HG02938 (cell line): ENCODE measurements at regions not wholly inside any gene's neighbourhood (a gene's known extent, or its start where the extent isn't known, plus 50 kb on each side); places are given as distances from the start of the nearest gene placed in this dataset.

Experiments used
- ATAC-seq: cut with Tn5 transposase; IDR thresholded peaks from one replicate; pipeline ENCODE4 v1.9.1; 2021; ENCODE audit warnings: mild to moderate bottlenecking, moderate library complexity; ENCODE audit not compliant: unreplicated experiment

GRCh38 chr11:11081288-11081687 lies 223.4 kb upstream of the ZBED5 start:
- ATAC-seq = no peak

GRCh38 chr11:11078344-11079086 lies 220.7 kb upstream of the ZBED5 start:
- no peak for ATAC-seq

GRCh38 chr11:11077898-11078297 lies 220.0 kb upstream of the ZBED5 start:
- ATAC-seq = no peak

- no peak for ATAC-seq
Observed at GRCh38 chr11:11076879-11077278, 219.0 kb upstream of the ZBED5 start.

- no peak for ATAC-seq
Observed at GRCh38 chr11:11076276-11076675, 218.4 kb upstream of the ZBED5 start.

GRCh38 chr11:11075515-11076171 lies 217.8 kb upstream of the ZBED5 start:
- ATAC-seq = no peak

- no peak for ATAC-seq
Observed at GRCh38 chr11:11074686-11075335, 217.0 kb upstream of the ZBED5 start.

- no peak for ATAC-seq
Observed at GRCh38 chr11:11073996-11074395, 216.1 kb upstream of the ZBED5 start.

GRCh38 chr11:11072067-11072466 lies 214.2 kb upstream of the ZBED5 start:
- ATAC-seq = no peak

GRCh38 chr11:11071486-11071885 lies 213.6 kb upstream of the ZBED5 start:
- no peak for ATAC-seq

- no peak for ATAC-seq
Observed at GRCh38 chr11:11070976-11071375, 213.1 kb upstream of the ZBED5 start.

- no peak for ATAC-seq
Observed at GRCh38 chr11:11069841-11070835, 212.3 kb upstream of the ZBED5 start.

GRCh38 chr11:11068113-11068512 lies 210.3 kb upstream of the ZBED5 start:
- ATAC-seq = no peak

- ATAC-seq = no peak
Observed at GRCh38 chr11:11065396-11065795, 207.5 kb upstream of the ZBED5 start.

- no peak for ATAC-seq
Observed at GRCh38 chr11:11057472-11057854, 199.6 kb upstream of the ZBED5 start.

GRCh38 chr11:11056749-11057471 lies 199.1 kb upstream of the ZBED5 start:
- no peak for ATAC-seq

- ATAC-seq = no peak
Observed at GRCh38 chr11:11056316-11056715, 198.5 kb upstream of the ZBED5 start.

GRCh38 chr11:11047851-11048610 lies 190.2 kb upstream of the ZBED5 start:
- ATAC-seq = no peak

- no peak for ATAC-seq
Observed at GRCh38 chr11:11046781-11047180, 188.9 kb upstream of the ZBED5 start.
